WTC11 (cell line): ENCODE measurements at regions not wholly inside any gene's neighbourhood (a gene's known extent, or its start where the extent isn't known, plus 50 kb on each side); places are given as distances from the start of the nearest gene placed in this dataset.

ENCODE experiments used
- ATAC-seq: fragments of 200-7000 bp; cut with Tn5 transposase; 2 replicates; pipeline ENCODE4 v1.10.0; 2021; ENCODE audit warnings: mild to moderate bottlenecking, moderate library complexity
- CTCF ChIA-PET: fragments of 300-600 bp; sonication (Branson Sonifier 250); formaldehyde crosslinking; loops from one replicate; lab custom pipeline; 2021; ENCODE audit warnings: antibody characterized with exemption; lab: Charles Lee
- POLR2A ChIA-PET: fragments of 350-600 bp; sonication (Branson Sonifier 250); formaldehyde crosslinking; loops from one replicate; lab custom pipeline; 2021; ENCODE audit warnings: antibody characterized with exemption; lab: Charles Lee
- DNase-seq: peaks from one replicate; pipeline ENCODE4 v3.0.0; 2021; ENCODE audit warnings: low spot score
- H3K27ac Mint-ChIP-seq: 2 replicates; pipeline ENCODE4 v1.8.0; 2021; ENCODE audit warnings: mixed read lengths
- H3K27me3 Mint-ChIP-seq: 2 replicates; pipeline ENCODE4 v1.8.0; 2021; ENCODE audit warnings: low read depth, mild to moderate bottlenecking, moderate library complexity, mixed read lengths
- H3K36me3 Mint-ChIP-seq: 2 replicates; pipeline ENCODE4 v1.8.0; 2021; ENCODE audit warnings: mixed read lengths
- H3K4me1 Mint-ChIP-seq: 2 replicates; pipeline ENCODE4 v1.8.0; 2022; ENCODE audit warnings: mixed read lengths
- H3K4me3 Mint-ChIP-seq: 2 replicates; pipeline ENCODE4 v1.8.0; 2021; ENCODE audit warnings: mild to moderate bottlenecking, moderate library complexity, mixed read lengths
- H3K9me3 Mint-ChIP-seq: 2 replicates; pipeline ENCODE4 v1.8.0; 2021; ENCODE audit warnings: mixed read lengths
- AR ChIP-seq: fragments of 250-450 bp; sonication (Bioruptor Pico); IDR thresholded peaks from 2 replicates; pipeline ENCODE4 v1.9.0; 2021; ENCODE audit warnings: mild to moderate bottlenecking
- CBFB ChIP-seq: sonication (generic); formaldehyde crosslinking; IDR thresholded peaks from 2 replicates; pipeline ENCODE4 v1.8.1; 2022; ENCODE audit warnings: mild to moderate bottlenecking, low read depth, missing genetic modification reagents
- CTCF ChIP-seq: fragments of 200-600 bp; IDR thresholded peaks from 2 replicates; pipeline ENCODE4 v1.8.0; 2022; ENCODE audit warnings: antibody characterized with exemption
- E2F1 ChIP-seq: sonication (generic); formaldehyde crosslinking; IDR thresholded peaks from 2 replicates; pipeline ENCODE4 v1.8.0; 2022; ENCODE audit warnings: mild to moderate bottlenecking, missing genetic modification reagents
- ELF4 ChIP-seq: sonication (generic); formaldehyde crosslinking; IDR thresholded peaks from 2 replicates; pipeline ENCODE4 v1.8.1; 2022; ENCODE audit warnings: low read depth, mild to moderate bottlenecking, moderate library complexity, missing genetic modification reagents
- EMX1 ChIP-seq: fragments of 250-450 bp; sonication (Bioruptor Pico); IDR thresholded peaks from 2 replicates; pipeline ENCODE4 v1.8.0; 2021; ENCODE audit warnings: mild to moderate bottlenecking
- FOXJ3 ChIP-seq: sonication (generic); formaldehyde crosslinking; IDR thresholded peaks from 2 replicates; pipeline ENCODE4 v1.9.0; 2021; ENCODE audit warnings: missing genetic modification reagents, mild to moderate bottlenecking, borderline replicate concordance
- HMGA2 ChIP-seq: fragments of 250-450 bp; sonication (Bioruptor Pico); IDR thresholded peaks from 2 replicates; pipeline ENCODE4 v1.4.0; 2021; ENCODE audit warnings: mild to moderate bottlenecking, moderate library complexity
- IRF1 ChIP-seq: sonication (generic); formaldehyde crosslinking; IDR thresholded peaks from 2 replicates; pipeline ENCODE4 v1.8.0; 2023; ENCODE audit warnings: missing genetic modification reagents
- JAZF1 ChIP-seq: fragments of 250-450 bp; sonication (Bioruptor Pico); IDR thresholded peaks from 2 replicates; pipeline ENCODE4 v1.9.0; 2021; ENCODE audit warnings: moderate library complexity, mild to moderate bottlenecking, inconsistent platforms
- NFATC4 ChIP-seq: fragments of 250-450 bp; sonication (Bioruptor Pico); IDR thresholded peaks from 2 replicates; pipeline ENCODE4 v1.9.0; 2021; ENCODE audit warnings: mild to moderate bottlenecking
- NR1H2 ChIP-seq: sonication (generic); formaldehyde crosslinking; IDR thresholded peaks from 2 replicates; pipeline ENCODE4 v1.9.0; 2021; ENCODE audit warnings: mild to moderate bottlenecking, moderate library complexity, missing genetic modification reagents
- RORB ChIP-seq: fragments of 250-450 bp; sonication (Bioruptor Pico); IDR thresholded peaks from 2 replicates; pipeline ENCODE4 v1.9.0; 2021; ENCODE audit warnings: mild to moderate bottlenecking
- USF2 ChIP-seq: sonication (generic); formaldehyde crosslinking; IDR thresholded peaks from 2 replicates; pipeline ENCODE4 v1.8.1; 2023; ENCODE audit warnings: mild to moderate bottlenecking, missing genetic modification reagents, moderate library complexity
- ZMAT4 ChIP-seq: fragments of 250-450 bp; sonication (Bioruptor Pico); IDR thresholded peaks from 2 replicates; pipeline ENCODE4 v1.9.0; 2021; ENCODE audit warnings: mild to moderate bottlenecking
- ZNF121 ChIP-seq: sonication (generic); formaldehyde crosslinking; IDR thresholded peaks from 2 replicates; pipeline ENCODE4 v1.8.0; 2023; ENCODE audit warnings: missing genetic modification reagents
- ZNF138 ChIP-seq: sonication (generic); formaldehyde crosslinking; conservative IDR thresholded peaks from 2 replicates; pipeline ENCODE4 v1.8.1; 2022; ENCODE audit warnings: mild to moderate bottlenecking, moderate library complexity, missing genetic modification reagents
- ZNF423 ChIP-seq: fragments of 250-450 bp; sonication (Bioruptor Pico); IDR thresholded peaks from 2 replicates; pipeline ENCODE4 v2.1.2; 2022; ENCODE audit warnings: mild to moderate bottlenecking, moderate library complexity

- no peak overlapping the region for H3K27ac Mint-ChIP-seq
- CTCF ChIA-PET, result no interaction called here
- no peak for TF ChIP-seq FOXJ3 (CRISPR knock-in tag)
- TF ChIP-seq ZNF138 (CRISPR knock-in tag), result no peak
- no peak for TF ChIP-seq E2F1
- no peak for DNase-seq
- no peak for ATAC-seq
- POLR2A ChIA-PET, result no interaction called here
- peaks cover 24% of the 10 kb centered on the region for H3K9me3 Mint-ChIP-seq
- peaks cover 9% of the 10 kb centered on the region for H3K4me1 Mint-ChIP-seq
- H3K4me3 Mint-ChIP-seq, result no peak overlapping the region
- H3K27me3 Mint-ChIP-seq, result no peaks in the 10 kb centered on the region
- peaks cover 12% of the 10 kb centered on the region for H3K36me3 Mint-ChIP-seq
Measured at GRCh38 chr16:60143348-60143705, 1409.2 kb upstream of the GOT2 start.

- no peaks in the 10 kb centered on the region for H3K27me3 Mint-ChIP-seq
- TF ChIP-seq RORB (CRISPR knock-in tag), result no peak
- no peak for TF ChIP-seq IRF1 (CRISPR knock-in tag)
- no peak for TF ChIP-seq CBFB (CRISPR knock-in tag)
- peaks cover 13% of the 10 kb centered on the region for H3K36me3 Mint-ChIP-seq
- ChIA-PET POLR2A (no interaction called here), CTCF (no interaction called here)
- ATAC-seq (peak; percentile 44), DNase-seq (no peak)
- H3K9me3 Mint-ChIP-seq, result peaks cover 24% of the 10 kb centered on the region
- no peak overlapping the region for H3K4me3 Mint-ChIP-seq
- H3K27ac Mint-ChIP-seq, result no peak overlapping the region
- peaks cover 9% of the 10 kb centered on the region for H3K4me1 Mint-ChIP-seq
Measured at GRCh38 chr16:60142619-60143347, 1408.7 kb upstream of the GOT2 start.

GRCh38 chr16:60137891-60138290 lies 1403.8 kb upstream of the GOT2 start:
- H3K4me3 Mint-ChIP-seq, result no peak overlapping the region
- ATAC-seq (no peak), DNase-seq (no peak)
- peaks cover 2% of the 10 kb centered on the region for H3K4me1 Mint-ChIP-seq
- no peak overlapping the region for H3K27ac Mint-ChIP-seq
- peaks cover 15% of the 10 kb centered on the region for H3K36me3 Mint-ChIP-seq
- CTCF ChIA-PET, result no interaction called here
- peaks cover 2% of the 10 kb centered on the region; the same call in 1 of the 2 replicates for H3K27me3 Mint-ChIP-seq
- peaks cover 47% of the 10 kb centered on the region for H3K9me3 Mint-ChIP-seq
- POLR2A ChIA-PET, result no interaction called here
- TF ChIP-seq USF2, result no peak
- no peak for TF ChIP-seq E2F1
- no peak for TF ChIP-seq HMGA2 (CRISPR knock-in tag)
- no peak for TF ChIP-seq EMX1 (CRISPR knock-in tag)
- TF ChIP-seq NFATC4 (CRISPR knock-in tag), result no peak

- Mint-ChIP-seq H3K9me3 (peaks cover 6% of the 10 kb centered on the region; the same call in 1 of the 2 replicates), H3K36me3 (no peaks in the 10 kb centered on the region), H3K27me3 (no peaks in the 10 kb centered on the region), H3K27ac (no peak overlapping the region), H3K4me1 (peaks cover 8% of the 10 kb centered on the region; the same call in 1 of the 2 replicates), H3K4me3 (no peak overlapping the region)
- DNase-seq (no peak), ATAC-seq (no peak)
- ChIA-PET CTCF (no interaction called here), POLR2A (no interaction called here)
- TF ChIP-seq ZNF423 (CRISPR knock-in tag), result no peak
- TF ChIP-seq ELF4, result no peak
- TF ChIP-seq ZNF121, result no peak
- no peak for TF ChIP-seq NR1H2
- TF ChIP-seq CTCF, result no peak
- TF ChIP-seq JAZF1 (CRISPR knock-in tag), result no peak
- no peak for TF ChIP-seq AR
- no peak for TF ChIP-seq ZMAT4 (CRISPR knock-in tag)
- no peak for TF ChIP-seq USF2
Measured at GRCh38 chr16:60127196-60127595, 1393.1 kb upstream of the GOT2 start.
